ENCODE measurements at regions not wholly inside any gene's neighbourhood (a gene's known extent, or its start where the extent isn't known, plus 50 kb on each side); places are given as distances from the start of the nearest gene placed in this dataset.

DNA sequence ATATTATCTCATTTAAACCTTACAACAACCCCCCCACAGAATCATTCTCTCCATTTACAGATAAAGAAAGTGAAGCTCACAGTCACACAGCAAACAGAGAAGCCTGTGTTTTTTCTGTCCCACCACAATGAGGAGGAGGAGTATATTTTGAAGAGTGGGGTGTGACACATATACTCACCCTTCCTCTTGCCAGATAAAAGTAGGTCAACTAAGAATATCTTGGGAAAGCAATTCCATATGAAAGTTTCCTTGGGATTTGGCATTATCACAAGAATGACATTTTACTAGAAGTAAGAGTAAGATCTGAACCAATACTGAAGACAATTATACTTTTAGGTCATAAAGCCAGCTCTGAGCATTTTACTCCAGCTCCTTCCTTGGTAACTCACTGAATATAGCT lies 287.5 kb upstream of the HTR2A start:
- Histone ChIP-seq H3K9me3 (no peaks in the 10 kb centered on the region), H3K36me3 (no peaks in the 10 kb centered on the region), H3K4me3 (no peak overlapping the region), H3K4me1 (no peaks in the 10 kb centered on the region), H3K27me3 (no peaks in the 10 kb centered on the region), H3K27ac (no peak overlapping the region)
- no peak for DNase-seq (ENCODE audit: low spot score in 2 of 2)
- intact Hi-C loops (cut with DNase I; ENCODE audit: low total_unique reads), result no loop called here
- TF ChIP-seq CTCF (IDR thresholded peaks at IDR 0.05), result no peak
- no peak for TF ChIP-seq POLR2A (IDR thresholded peaks at IDR 0.05)
- TF ChIP-seq POLR2AphosphoS5 (IDR thresholded peaks at IDR 0.05), result no peak

DNA sequence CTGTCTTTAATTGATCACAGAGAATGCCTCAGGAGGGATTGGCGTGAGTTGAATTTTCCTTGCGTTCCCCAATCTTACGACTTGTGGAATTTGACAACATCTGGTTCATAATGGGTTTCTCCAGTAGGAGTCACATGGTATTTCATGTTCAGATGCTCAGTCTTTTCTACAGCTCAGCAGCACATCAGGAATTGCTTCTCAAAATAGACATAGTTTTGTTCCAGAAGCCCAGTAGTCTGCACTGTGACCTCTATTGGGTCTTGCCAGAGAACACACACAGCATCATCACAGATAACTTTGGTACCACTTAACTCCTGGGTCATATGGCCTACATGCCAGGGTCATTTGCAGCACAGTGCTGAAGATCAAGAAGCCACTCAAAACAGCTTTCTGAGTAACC lies 282.5 kb upstream of the HTR2A start:
- H3K36me3 ChIP-seq, result no peaks in the 10 kb centered on the region
- DNase-seq (ENCODE audit: low spot score in 2 of 2), result no peak
- no peaks in the 10 kb centered on the region for H3K4me1 ChIP-seq
- intact Hi-C loops (cut with DNase I; ENCODE audit: low total_unique reads), result no loop called here
- H3K27ac ChIP-seq, result no peak overlapping the region
- TF ChIP-seq CTCF (IDR thresholded peaks at IDR 0.05) (no peak), POLR2AphosphoS5 (IDR thresholded peaks at IDR 0.05) (no peak), POLR2A (IDR thresholded peaks at IDR 0.05) (no peak)
- H3K27me3 ChIP-seq, result no peaks in the 10 kb centered on the region
- H3K4me3 ChIP-seq, result no peak overlapping the region
- no peaks in the 10 kb centered on the region for H3K9me3 ChIP-seq

DNA sequence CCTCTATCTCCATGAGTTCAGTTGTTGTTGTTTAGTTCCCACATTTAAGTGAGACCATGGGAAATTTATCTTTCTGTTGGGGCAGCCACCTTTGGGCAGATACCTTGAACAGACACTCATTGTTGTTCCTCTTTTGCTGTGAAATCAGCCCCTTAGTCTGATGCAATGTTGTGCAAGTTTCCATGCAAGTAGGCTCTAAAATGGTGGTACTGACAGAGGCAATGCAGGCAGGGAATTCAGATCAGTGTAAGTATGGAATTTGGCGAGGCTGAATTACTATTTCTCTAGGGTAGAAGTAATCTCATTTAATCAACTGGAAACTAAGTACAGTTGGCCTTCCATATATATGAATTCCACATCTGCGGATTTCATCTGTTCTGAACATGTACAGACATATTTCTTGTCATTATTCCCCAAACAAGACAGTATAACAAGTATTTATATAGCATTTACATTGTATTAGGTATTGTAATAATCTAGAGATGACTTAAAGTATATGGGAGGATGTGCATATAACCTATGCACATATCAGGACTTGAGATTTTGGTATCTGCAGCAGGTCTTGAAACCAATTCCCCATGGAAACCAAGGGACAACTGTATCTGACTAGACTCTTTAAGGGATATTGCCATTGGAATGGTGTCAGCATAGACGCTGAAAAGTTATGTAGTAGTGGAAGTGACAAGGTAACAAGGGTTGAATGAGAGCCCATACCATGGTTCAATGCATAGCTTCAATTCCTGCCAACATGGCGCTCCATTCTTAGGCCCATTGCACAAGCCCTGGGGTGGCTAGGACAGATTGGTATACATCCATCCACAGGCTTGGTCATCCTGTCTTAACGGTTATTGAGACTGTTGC lies 281.5 kb upstream of the HTR2A start:
- no peaks in the 10 kb centered on the region for H3K27me3 ChIP-seq

GRCh38 chr13:47175172-47175866 lies 278.5 kb upstream of the HTR2A start:
- TF ChIP-seq CTCF (IDR thresholded peaks at IDR 0.05), result no peak
- no peak for TF ChIP-seq POLR2AphosphoS5 (IDR thresholded peaks at IDR 0.05)
- TF ChIP-seq POLR2A (IDR thresholded peaks at IDR 0.05), result no peak
- H3K36me3 ChIP-seq, result no peaks in the 10 kb centered on the region
- H3K4me1 ChIP-seq, result no peaks in the 10 kb centered on the region
- H3K4me3 ChIP-seq, result no peak overlapping the region
- intact Hi-C loops (cut with DNase I; ENCODE audit: low total_unique reads), result no loop called here
- H3K27me3 ChIP-seq, result no peaks in the 10 kb centered on the region
- no peak for DNase-seq (ENCODE audit: low spot score in 2 of 2)
- H3K9me3 ChIP-seq, result no peaks in the 10 kb centered on the region
- H3K27ac ChIP-seq, result no peak overlapping the region

More for the DNA sequence above, 281.5 kb upstream of the HTR2A start:
- Histone ChIP-seq H3K9me3 (no peaks in the 10 kb centered on the region), H3K4me1 (no peaks in the 10 kb centered on the region), H3K36me3 (no peaks in the 10 kb centered on the region), H3K4me3 (no peak overlapping the region), H3K27ac (no peak overlapping the region)
- intact Hi-C loops (cut with DNase I; ENCODE audit: low total_unique reads), result no loop called here
- no peak for DNase-seq (ENCODE audit: low spot score in 2 of 2)
- no peak for TF ChIP-seq POLR2A (IDR thresholded peaks at IDR 0.05)
- no peak for TF ChIP-seq POLR2AphosphoS5 (IDR thresholded peaks at IDR 0.05)
- TF ChIP-seq CTCF (IDR thresholded peaks at IDR 0.05), result no peak

- intact Hi-C loops (cut with DNase I; ENCODE audit: low total_unique reads), result no loop called here
- Histone ChIP-seq H3K9me3 (no peaks in the 10 kb centered on the region), H3K4me1 (no peaks in the 10 kb centered on the region), H3K4me3 (no peak overlapping the region), H3K36me3 (no peaks in the 10 kb centered on the region), H3K27ac (no peak overlapping the region), H3K27me3 (no peaks in the 10 kb centered on the region)
- DNase-seq (ENCODE audit: low spot score in 2 of 2), result no peak
- TF ChIP-seq POLR2A (IDR thresholded peaks at IDR 0.05) (no peak), CTCF (IDR thresholded peaks at IDR 0.05) (no peak), POLR2AphosphoS5 (IDR thresholded peaks at IDR 0.05) (no peak)
Observed at GRCh38 chr13:47170971-47171370, 274.1 kb upstream of the HTR2A start.
